Transverse colon (tissue), 4 donors: ENCODE measurements at regions not wholly inside any gene's neighbourhood (a gene's known extent, or its start where the extent isn't known, plus 50 kb on each side); places are given as distances from the start of the nearest gene placed in this dataset.

ENCODE experiments used
- DNase-seq: peaks from one replicate; pipeline ENCODE4 v3.0.0-alpha.2; 2019
- H3K27ac ChIP-seq, 4 donors: fragments of 200-600 bp; sonication (generic); 2 replicates each; pipeline ENCODE4 v1.5.1; 2016 to 2018; ENCODE audit warnings: inconsistent platforms in 4 of 4
- H3K27me3 ChIP-seq: fragments of 200-600 bp; sonication (generic); 2 replicates; pipeline ENCODE4 v1.5.1; 2017; ENCODE audit warnings: inconsistent platforms
- H3K36me3 ChIP-seq, 4 donors: fragments of 200-600 bp; sonication (generic); 2 replicates each; pipeline ENCODE4 v1.5.1; 2017 to 2019; ENCODE audit warnings: inconsistent platforms in 4 of 4
- H3K4me1 ChIP-seq, 4 donors: fragments of 200-600 bp; sonication (generic); 2 replicates each; pipeline ENCODE4 v1.5.1; 2017 to 2020; ENCODE audit warnings: inconsistent platforms in 4 of 4
- H3K4me3 ChIP-seq, 4 donors: fragments of 200-600 bp; sonication (generic); 1 replicate in 1 of 4; 2 replicates in 3 of 4; pipeline versions ENCODE4 v1.5.1 to v1.6.1; 2017 to 2019; ENCODE audit warnings: inconsistent platforms in 4 of 4
- H3K9me3 ChIP-seq, 2 donors: fragments of 200-600 bp; sonication (generic); 2 replicates each; pipeline ENCODE4 v1.5.1; 2017 to 2019; ENCODE audit warnings: inconsistent platforms in 2 of 2
- EP300 ChIP-seq: sonication (generic); formaldehyde crosslinking; IDR thresholded peaks from one replicate; pipeline ENCODE4 v1.6.1; 2017; ENCODE audit warnings: antibody characterized with exemption, low read depth
- POLR2A ChIP-seq: fragments of 450-650 bp; IDR thresholded peaks from one replicate; pipeline ENCODE4 v1.6.1; 2016; ENCODE audit warnings: antibody characterized with exemption, mild to moderate bottlenecking, moderate library complexity
- POLR2AphosphoS5 ChIP-seq, 3 donors: sonication (generic); formaldehyde crosslinking; IDR thresholded peaks; one replicate each; pipeline ENCODE4 v1.6.1; 2016; ENCODE audit warnings: antibody characterized with exemption in 3 of 3
- WGBS, 2 donors: methylation state at CpG; one replicate each; pipeline ENCODE4 v1.1.5; 2018; ENCODE audit warnings: low coverage in 1 of 2; 5-methylcytosine and 5-hydroxymethylcytosine counted together
- in situ Hi-C, 4 donors: fragments of 200-750 bp; cut with MboI; loops; one replicate each; pipeline versions ENCODE4 v1.15.0 to v1.15.1; 2017; ENCODE audit warnings: low sequenced_read_pairs in 3 of 4, low pct_ligation_motif_present in 1 of 4, low pct_unique_long_range_greater_than_20kb in 1 of 4
- intact Hi-C: fragments of 100-400 bp; cut with DNase I; formaldehyde crosslinking; loops from one replicate; pipeline ENCODE4 v1.15.1; 2023; ENCODE audit warnings: low total_unique reads
- TF ChIP-seq, protein P1 (sequence below), 5 experiments: fragments of 200-600 bp in 3 of 5; fragments of 450-650 bp in 2 of 5; sonication (generic) in 3 of 5; IDR thresholded peaks; 1 replicate in 2 of 5; 2 replicates in 3 of 5; pipeline ENCODE4 v1.5.1; 2016 to 2017; ENCODE audit warnings: antibody characterized with exemption in 5 of 5, inconsistent platforms in 3 of 5, mild to moderate bottlenecking in 2 of 5, moderate library complexity in 1 of 5

DNA sequence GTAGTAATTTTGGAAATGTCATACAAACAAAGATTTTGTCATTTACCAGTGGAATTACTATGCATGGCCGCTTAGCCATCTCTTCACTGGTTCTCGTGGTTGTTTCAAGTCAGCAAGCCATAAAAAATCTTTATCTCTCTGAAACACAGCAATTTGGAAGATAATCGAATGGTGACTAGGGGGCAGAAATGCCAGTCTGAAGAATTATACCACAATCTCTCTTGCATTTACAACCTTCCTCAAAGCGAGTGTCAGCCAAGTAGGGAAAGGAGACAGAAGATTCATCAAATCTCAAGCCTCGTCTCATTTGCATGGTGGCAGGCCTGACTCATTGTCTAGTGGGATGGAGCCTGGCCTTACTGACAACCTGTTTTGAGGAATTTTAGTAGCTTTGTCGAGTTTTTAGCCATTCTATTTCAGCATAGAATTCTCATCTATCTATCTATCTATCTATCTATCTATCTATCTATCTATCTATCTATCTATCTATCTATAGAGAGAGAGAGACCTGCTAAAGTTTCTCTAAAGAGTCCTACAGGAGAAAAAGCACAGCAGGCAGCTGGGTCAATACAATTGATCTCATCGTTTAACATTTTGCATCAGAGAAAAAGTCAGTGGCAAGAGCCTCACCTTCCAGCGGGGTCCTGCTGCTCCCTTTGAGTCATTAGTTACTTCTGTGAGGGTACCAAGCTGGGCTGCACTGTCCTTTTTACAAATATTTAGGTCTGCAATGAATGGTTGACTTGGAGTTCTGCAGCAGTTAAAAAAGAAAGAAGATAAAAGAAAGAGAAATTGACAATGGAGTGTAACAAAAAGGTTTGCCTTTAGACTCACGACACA, 572.8 kb downstream of the TFAP2A start:
- no peak for DNase-seq
- Histone ChIP-seq H3K4me3 (no peak overlapping the region), H3K27ac (no peak overlapping the region), H3K9me3 (peaks cover 4 to 6% of the 10 kb centered on the region in 2 donors), H3K27me3 (no peaks in the 10 kb centered on the region), H3K4me1 (no peaks in the 10 kb centered on the region), H3K36me3 (no peaks in the 10 kb centered on the region)
- in situ Hi-C loops (no loop called here), intact Hi-C loops (no loop called here)
- TF ChIP-seq POLR2A (no peak), POLR2AphosphoS5 (IDR thresholded peaks at IDR 0.05) (no peak), EP300 (no peak)
- TF ChIP-seq, protein P1, sequence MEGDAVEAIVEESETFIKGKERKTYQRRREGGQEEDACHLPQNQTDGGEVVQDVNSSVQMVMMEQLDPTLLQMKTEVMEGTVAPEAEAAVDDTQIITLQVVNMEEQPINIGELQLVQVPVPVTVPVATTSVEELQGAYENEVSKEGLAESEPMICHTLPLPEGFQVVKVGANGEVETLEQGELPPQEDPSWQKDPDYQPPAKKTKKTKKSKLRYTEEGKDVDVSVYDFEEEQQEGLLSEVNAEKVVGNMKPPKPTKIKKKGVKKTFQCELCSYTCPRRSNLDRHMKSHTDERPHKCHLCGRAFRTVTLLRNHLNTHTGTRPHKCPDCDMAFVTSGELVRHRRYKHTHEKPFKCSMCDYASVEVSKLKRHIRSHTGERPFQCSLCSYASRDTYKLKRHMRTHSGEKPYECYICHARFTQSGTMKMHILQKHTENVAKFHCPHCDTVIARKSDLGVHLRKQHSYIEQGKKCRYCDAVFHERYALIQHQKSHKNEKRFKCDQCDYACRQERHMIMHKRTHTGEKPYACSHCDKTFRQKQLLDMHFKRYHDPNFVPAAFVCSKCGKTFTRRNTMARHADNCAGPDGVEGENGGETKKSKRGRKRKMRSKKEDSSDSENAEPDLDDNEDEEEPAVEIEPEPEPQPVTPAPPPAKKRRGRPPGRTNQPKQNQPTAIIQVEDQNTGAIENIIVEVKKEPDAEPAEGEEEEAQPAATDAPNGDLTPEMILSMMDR (IDR thresholded peaks at IDR 0.05) = no peak
- WGBS, 2 donors = 43% methylated on average over 6 to 9 of the region's 9 CpGs

DNA sequence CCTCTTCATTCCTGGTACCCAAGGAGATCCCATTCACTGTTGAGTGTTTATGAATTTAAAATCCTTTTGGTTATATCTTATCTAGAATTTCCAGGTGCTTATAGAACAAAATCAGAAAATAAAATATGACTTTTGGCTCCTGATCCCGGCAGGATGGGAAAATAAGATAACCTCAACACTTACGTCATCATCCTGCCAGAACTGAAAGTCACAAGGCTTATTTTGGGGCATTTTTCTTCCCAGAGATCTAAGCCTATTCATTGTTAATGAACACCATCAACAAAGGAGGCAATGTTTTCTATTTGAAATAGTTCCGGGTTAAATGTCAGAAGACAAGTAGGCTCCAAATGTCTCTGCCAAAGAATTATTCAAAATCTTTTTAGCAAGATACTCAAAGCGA, 580.6 kb downstream of the TFAP2A start:
- intact Hi-C loops = no loop called here
- no peak for DNase-seq
- H3K4me3 ChIP-seq = no peak overlapping the region
- WGBS, 2 donors = 72 to 74% methylated on average over 4 of the region's 4 CpGs
- no peak overlapping the region for H3K27ac ChIP-seq
- no peaks in the 10 kb centered on the region for H3K4me1 ChIP-seq
- H3K36me3 ChIP-seq = no peaks in the 10 kb centered on the region
- in situ Hi-C loops = no loop called here
- no peaks in the 10 kb centered on the region for H3K9me3 ChIP-seq
- TF ChIP-seq, protein P1 (IDR thresholded peaks at IDR 0.05) = no peak
- TF ChIP-seq POLR2A (no peak), EP300 (no peak), POLR2AphosphoS5 (IDR thresholded peaks at IDR 0.05) (no peak)
- no peaks in the 10 kb centered on the region for H3K27me3 ChIP-seq

- in situ Hi-C loops = no loop called here
- Histone ChIP-seq H3K27me3 (no peaks in the 10 kb centered on the region), H3K9me3 (no peaks in the 10 kb centered on the region), H3K36me3 (no peaks in the 10 kb centered on the region), H3K4me3 (no peak overlapping the region), H3K4me1 (no peaks in the 10 kb centered on the region), H3K27ac (no peak overlapping the region)
- no peak for DNase-seq
- intact Hi-C loops = no loop called here
- TF ChIP-seq, protein P1 (IDR thresholded peaks at IDR 0.05) = no peak
- no peak for TF ChIP-seq POLR2AphosphoS5 (IDR thresholded peaks at IDR 0.05)
- no peak for TF ChIP-seq POLR2A
- TF ChIP-seq EP300 = no peak
Observed at GRCh38 chr6:9831783-9832182, 583.1 kb downstream of the TFAP2A start.

DNA sequence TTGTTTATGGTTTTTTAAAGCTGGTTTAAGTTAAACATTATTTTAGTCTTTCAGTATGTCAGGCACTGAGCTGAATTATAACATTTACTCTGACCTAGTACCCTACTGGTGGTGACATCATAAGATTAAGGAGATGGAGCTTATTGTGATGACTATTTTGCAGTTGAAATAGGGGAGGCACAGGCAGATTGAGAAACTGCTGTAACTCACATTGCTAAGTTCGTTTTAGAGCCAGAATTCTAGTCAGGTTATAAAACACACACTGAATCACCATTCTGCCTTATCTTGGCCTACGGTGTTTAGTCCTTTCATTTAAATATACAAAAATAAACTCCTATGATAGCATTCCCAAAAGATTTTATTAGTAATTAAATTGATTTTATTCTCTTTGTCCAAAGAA, 584.1 kb downstream of the TFAP2A start:
- no peak overlapping the region for H3K4me3 ChIP-seq
- no peaks in the 10 kb centered on the region for H3K27me3 ChIP-seq
- in situ Hi-C loops = no loop called here
- WGBS, 2 donors = 49 to 52% methylated on average over 2 of the region's 2 CpGs
- intact Hi-C loops = no loop called here
- no peak overlapping the region for H3K27ac ChIP-seq
- TF ChIP-seq POLR2AphosphoS5 (IDR thresholded peaks at IDR 0.05) (no peak), POLR2A (no peak), EP300 (no peak)
- TF ChIP-seq, protein P1 (IDR thresholded peaks at IDR 0.05) = no peak
- H3K4me1 ChIP-seq = no peaks in the 10 kb centered on the region
- no peaks in the 10 kb centered on the region for H3K9me3 ChIP-seq
- no peak for DNase-seq
- no peaks in the 10 kb centered on the region for H3K36me3 ChIP-seq
